Vagina (tissue), 2 donors: ENCODE measurements at regions not wholly inside any gene's neighbourhood (a gene's known extent, or its start where the extent isn't known, plus 50 kb on each side); places are given as distances from the start of the nearest gene placed in this dataset.

Source experiments
- DNase-seq, 2 donors: peaks; one replicate each; pipeline ENCODE4 v3.0.0-alpha.2; 2017; ENCODE audit errors: extremely low spot score in 2 of 2
- H3K27ac ChIP-seq: fragments of 200-600 bp; sonication (generic); one replicate; pipeline ENCODE4 v1.5.1; 2019
- H3K27me3 ChIP-seq: fragments of 200-600 bp; sonication (generic); one replicate; pipeline ENCODE4 v1.5.1; 2019
- H3K36me3 ChIP-seq, 2 donors: fragments of 200-600 bp; sonication (generic); one replicate each; pipeline ENCODE4 v1.5.1; 2017 to 2019
- H3K4me1 ChIP-seq: fragments of 200-600 bp; sonication (generic); one replicate; pipeline ENCODE4 v1.5.1; 2019
- H3K4me3 ChIP-seq, 2 donors: fragments of 200-600 bp; sonication (generic); 1 replicate in 1 of 2; 2 replicates in 1 of 2; pipeline ENCODE4 v1.5.1; 2016 to 2019
- H3K9me3 ChIP-seq: fragments of 200-600 bp; sonication (generic); one replicate; pipeline ENCODE4 v1.5.1; 2019
- CTCF ChIP-seq, 3 experiments: fragments of 450-650 bp in 2 of 3; fragments of 200-600 bp in 1 of 3; sonication (generic) in 1 of 3; IDR thresholded peaks; one replicate each; pipeline ENCODE4 v1.5.1; 2017 to 2019; ENCODE audit warnings: antibody characterized with exemption in 3 of 3, mild to moderate bottlenecking in 2 of 3, moderate library complexity in 2 of 3
- POLR2A ChIP-seq, 2 donors: fragments of 450-650 bp; IDR thresholded peaks; one replicate each; pipeline ENCODE4 v1.6.1; 2017; ENCODE audit warnings: antibody characterized with exemption in 2 of 2, mild to moderate bottlenecking in 2 of 2, moderate library complexity in 2 of 2
- POLR2AphosphoS5 ChIP-seq, 2 donors: sonication (generic); formaldehyde crosslinking; IDR thresholded peaks; one replicate each; pipeline ENCODE4 v1.9.0; 2017; ENCODE audit warnings: antibody characterized with exemption in 2 of 2, mild to moderate bottlenecking in 2 of 2, low read depth in 1 of 2; ENCODE audit not compliant: insufficient read depth in 1 of 2
- intact Hi-C: fragments of 100-400 bp; cut with DNase I; formaldehyde crosslinking; loops from one replicate; pipeline ENCODE4 v1.15.1; 2023

DNA sequence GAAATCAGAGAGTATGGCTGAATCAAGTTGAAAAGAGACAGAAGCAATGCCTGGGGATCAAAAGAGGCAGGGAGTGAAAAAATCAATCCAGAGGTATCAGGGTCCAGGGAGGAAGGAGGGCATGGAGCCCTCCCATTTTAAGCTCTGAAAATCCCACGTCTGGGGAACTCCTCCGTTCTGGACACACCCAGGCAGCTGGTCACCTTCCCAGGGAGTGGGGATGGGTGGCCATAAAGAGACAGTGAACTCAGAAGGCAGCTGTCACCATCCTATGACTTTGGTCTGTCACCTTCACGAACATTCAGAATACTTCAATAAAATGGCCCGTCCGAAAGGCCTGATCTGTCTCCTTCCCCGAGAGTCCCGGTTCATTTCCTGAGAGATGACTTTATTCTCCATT is 71.6 kb downstream of the MAP1LC3B2 start:
- no peak for DNase-seq
- Histone ChIP-seq H3K36me3 (no peaks in the 10 kb centered on the region), H3K9me3 (no peaks in the 10 kb centered on the region), H3K4me1 (no peaks in the 10 kb centered on the region), H3K27ac (no peak overlapping the region), H3K4me3 (no peak overlapping the region), H3K27me3 (no peaks in the 10 kb centered on the region)
- intact Hi-C loops, result no loop called here
- no peak for TF ChIP-seq POLR2AphosphoS5 (IDR thresholded peaks at IDR 0.05; ENCODE audit: insufficient read depth in 1 of 2, low read depth in 1 of 2)
- TF ChIP-seq CTCF (IDR thresholded peaks at IDR 0.05), result no peak
- no peak for TF ChIP-seq POLR2A (IDR thresholded peaks at IDR 0.05)

DNA sequence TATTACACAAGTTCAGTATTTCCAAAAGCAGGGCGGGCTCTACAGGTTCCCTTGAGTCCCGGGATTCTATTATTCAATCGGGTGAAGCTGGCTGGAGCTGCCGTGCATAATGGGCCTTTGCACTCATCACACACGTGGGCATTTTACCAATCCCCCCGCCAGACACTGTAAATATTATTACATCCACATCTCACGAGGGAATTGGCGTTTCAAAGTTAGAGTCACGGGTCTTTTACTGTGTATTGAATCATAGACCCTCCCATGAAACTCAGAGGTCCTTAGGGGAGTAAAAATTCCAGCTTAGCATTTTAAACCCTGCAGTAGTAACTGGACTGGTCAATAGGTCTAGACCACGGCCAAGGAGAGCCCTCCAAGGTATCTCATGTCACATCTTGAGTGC is 70.3 kb downstream of the MAP1LC3B2 start:
- Histone ChIP-seq H3K27me3 (no peaks in the 10 kb centered on the region), H3K4me3 (no peak overlapping the region), H3K36me3 (no peaks in the 10 kb centered on the region), H3K27ac (no peak overlapping the region), H3K4me1 (no peaks in the 10 kb centered on the region), H3K9me3 (no peaks in the 10 kb centered on the region)
- intact Hi-C loops, result no loop called here
- DNase-seq, result no peak
- no peak for TF ChIP-seq POLR2A (IDR thresholded peaks at IDR 0.05)
- TF ChIP-seq POLR2AphosphoS5 (IDR thresholded peaks at IDR 0.05; ENCODE audit: insufficient read depth in 1 of 2, low read depth in 1 of 2), result no peak
- no peak for TF ChIP-seq CTCF (IDR thresholded peaks at IDR 0.05)

DNA sequence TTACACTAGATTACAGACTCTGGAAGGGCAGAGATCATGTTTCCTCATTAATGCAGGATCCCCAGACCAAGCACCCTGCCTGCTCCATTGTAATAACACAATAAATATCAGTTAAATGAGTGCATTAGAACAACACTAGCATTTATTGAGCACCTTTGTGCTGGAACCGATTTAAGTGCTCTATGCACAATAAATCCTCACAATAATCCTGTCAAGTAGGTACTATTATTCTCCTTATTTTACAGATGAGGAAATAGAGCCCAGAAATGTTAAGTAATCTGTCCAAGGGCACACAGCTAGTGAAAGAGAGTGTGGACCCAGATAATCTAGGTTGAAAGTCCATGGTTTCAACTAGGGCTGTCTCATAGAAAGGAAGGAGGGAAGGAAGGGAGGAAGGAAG is 69.8 kb downstream of the MAP1LC3B2 start:
- TF ChIP-seq POLR2AphosphoS5 (IDR thresholded peaks at IDR 0.05; ENCODE audit: insufficient read depth in 1 of 2, low read depth in 1 of 2) (no peak), POLR2A (IDR thresholded peaks at IDR 0.05) (no peak), CTCF (IDR thresholded peaks at IDR 0.05) (no peak)
- Histone ChIP-seq H3K27me3 (no peaks in the 10 kb centered on the region), H3K27ac (no peak overlapping the region), H3K4me3 (no peak overlapping the region), H3K36me3 (no peaks in the 10 kb centered on the region), H3K4me1 (no peaks in the 10 kb centered on the region), H3K9me3 (no peaks in the 10 kb centered on the region)
- intact Hi-C loops, result no loop called here
- no peak for DNase-seq

GRCh38 chr12:116628450-116628793 is 69.2 kb downstream of the MAP1LC3B2 start:
- TF ChIP-seq POLR2A (IDR thresholded peaks at IDR 0.05), result no peak
- no peak for TF ChIP-seq CTCF (IDR thresholded peaks at IDR 0.05)
- no peak for TF ChIP-seq POLR2AphosphoS5 (IDR thresholded peaks at IDR 0.05; ENCODE audit: insufficient read depth in 1 of 2, low read depth in 1 of 2)
- intact Hi-C loops, result no loop called here
- H3K9me3 ChIP-seq, result no peaks in the 10 kb centered on the region
- H3K4me3 ChIP-seq, result no peak overlapping the region
- H3K27ac ChIP-seq, result no peak overlapping the region
- no peaks in the 10 kb centered on the region for H3K27me3 ChIP-seq
- H3K4me1 ChIP-seq, result no peaks in the 10 kb centered on the region
- DNase-seq, result no peak
- no peaks in the 10 kb centered on the region for H3K36me3 ChIP-seq
